ENCODE measurements at regions not wholly inside any gene's neighbourhood (a gene's known extent, or its start where the extent isn't known, plus 50 kb on each side); places are given as distances from the start of the nearest gene placed in this dataset.
"Not testable (repeated sequence)": the region's sequence is repeated elsewhere in the genome, so short reads cannot be mapped to it uniquely, and the experiment has no call there.

DNA sequence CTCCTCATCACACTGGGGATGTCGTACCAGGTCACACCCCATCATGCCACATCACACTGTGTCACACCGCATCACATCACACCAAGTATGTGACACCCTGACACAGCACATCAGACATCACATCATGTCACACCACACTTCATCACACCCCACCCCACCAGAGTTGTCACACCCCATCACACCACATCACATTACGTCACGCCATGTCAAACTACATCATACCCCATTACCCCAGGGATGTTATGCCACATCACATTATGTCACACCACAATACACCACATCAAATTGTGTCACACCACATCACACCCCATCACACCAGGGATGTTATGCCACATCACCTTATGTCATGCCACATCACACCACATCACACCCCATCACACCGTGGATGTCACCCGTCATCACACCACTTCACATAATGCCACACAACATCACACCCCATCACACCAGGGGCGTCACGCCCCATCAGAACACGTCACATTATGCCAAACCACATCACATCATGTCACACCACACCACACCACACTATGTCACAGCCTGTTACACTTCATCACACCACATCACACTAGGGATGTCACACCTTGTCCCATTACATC lies 133.6 kb downstream of the TMEM121 start:
- intact Hi-C loops (cut with DNase I), result no loop called here
- H3K4me1 ChIP-seq, result peaks cover 0 to 6% (median 0%) of the 10 kb centered on the region in 12 donors

DNA sequence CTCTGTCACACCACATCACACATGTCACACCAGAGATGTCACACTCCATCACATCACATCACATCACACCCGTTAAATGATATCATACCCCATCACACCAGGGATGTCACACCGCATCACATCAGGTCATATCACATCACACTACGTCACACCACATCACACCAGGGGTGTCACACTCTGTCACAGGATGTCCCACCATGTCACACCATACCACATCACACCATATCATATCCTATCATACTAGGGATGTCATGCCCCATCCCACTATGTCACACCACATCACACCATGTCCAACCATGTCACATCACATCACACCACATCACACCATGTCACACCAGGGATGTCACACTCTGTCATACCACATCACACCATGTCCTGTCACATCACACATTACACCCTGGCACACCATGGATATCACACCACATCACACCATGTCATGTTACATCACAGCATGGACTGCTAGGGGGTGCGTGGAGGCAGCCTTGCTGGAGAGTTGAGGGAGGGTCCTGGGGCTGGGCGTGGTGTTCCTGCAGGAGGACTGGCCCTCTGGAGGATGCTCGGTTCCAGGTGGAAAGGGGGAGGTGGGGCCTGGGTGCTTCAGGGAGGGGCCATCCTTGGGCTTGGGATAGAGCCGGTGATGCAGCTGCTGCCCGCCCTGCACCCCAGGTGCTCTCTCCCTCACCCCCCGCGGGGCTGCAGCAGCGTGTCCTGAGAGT lies 134.6 kb downstream of the TMEM121 start:
- TF ChIP-seq POLR2A (IDR thresholded peaks at IDR 0.05), result no peak
- TF ChIP-seq CTCF (IDR thresholded peaks at IDR 0.05), result no peak
- Histone ChIP-seq H3K36me3 (no peaks in the 10 kb centered on the region), H3K27me3 (no peaks in the 10 kb centered on the region), H3K9me3 (peaks cover 0 to 39% (median 12%) of the 10 kb centered on the region in 12 donors), H3K4me1 (peaks cover 0 to 6% (median 0%) of the 10 kb centered on the region in 12 donors), H3K4me3 (no peak overlapping the region), H3K27ac (no peak overlapping the region)
- intact Hi-C loops (cut with DNase I), result no loop called here
- DNase-seq, result no peak
- WGBS, 4 donors, result 71 to 88% (median 85%) methylated on average over 4 to 10 of the region's 11 CpGs
- ATAC-seq, result peak in 1 of 4 donors; percentile 18

More for the DNA sequence above, 133.6 kb downstream of the TMEM121 start:
- H3K27me3 ChIP-seq, result no peaks in the 10 kb centered on the region
- peaks cover 0 to 45% (median 12%) of the 10 kb centered on the region in 12 donors for H3K9me3 ChIP-seq
- DNase-seq, result no peak
- peak in 1 of 4 donors; percentile 39 for ATAC-seq
- TF ChIP-seq CTCF (IDR thresholded peaks at IDR 0.05) (no peak), POLR2A (IDR thresholded peaks at IDR 0.05) (no peak)
- no peak overlapping the region for H3K27ac ChIP-seq
- 88 to 92% (median 91%) methylated on average over 9 of the region's 9 CpGs for WGBS, 4 donors
- H3K36me3 ChIP-seq, result no peaks in the 10 kb centered on the region
- no peak overlapping the region for H3K4me3 ChIP-seq

GRCh38 chr14:105662043-105662442 lies 135.7 kb downstream of the TMEM121 start:
- H3K4me1 ChIP-seq; DNase-seq; intact Hi-C loops (cut with DNase I); ATAC-seq; H3K27ac ChIP-seq; H3K36me3 ChIP-seq; H3K4me3 ChIP-seq; H3K27me3 ChIP-seq: not testable (repeated sequence)
- 82 to 89% (median 88%) methylated on average over 11 of the region's 11 CpGs for WGBS, 4 donors
- H3K9me3 ChIP-seq, result peaks cover 0 to 33% (median 12%) of the 10 kb centered on the region in 12 donors

DNA sequence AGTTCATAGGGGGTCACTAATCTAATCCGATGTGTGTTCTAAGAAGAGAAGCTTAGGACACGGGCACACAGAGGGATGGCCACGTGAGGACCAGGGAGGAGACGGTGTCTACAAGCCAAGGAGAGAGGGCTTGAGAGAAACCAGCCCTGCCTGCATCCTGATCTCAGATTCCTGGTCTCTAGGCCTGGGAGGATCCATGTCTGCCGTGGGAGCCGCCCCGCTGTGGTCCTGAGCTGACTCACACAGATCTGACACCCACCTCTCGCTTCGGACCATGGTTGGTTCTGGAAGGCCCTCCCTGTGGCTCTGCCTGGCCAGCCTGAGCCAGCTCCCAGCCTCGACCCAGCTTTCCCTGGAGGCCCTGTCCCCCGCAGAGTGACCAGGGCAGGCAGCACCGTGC lies 136.2 kb downstream of the TMEM121 start:
- peaks cover 0 to 27% (median 12%) of the 10 kb centered on the region in 12 donors for H3K9me3 ChIP-seq
- DNase-seq; H3K4me3 ChIP-seq; intact Hi-C loops (cut with DNase I); H3K4me1 ChIP-seq; ATAC-seq; H3K27me3 ChIP-seq; H3K27ac ChIP-seq; H3K36me3 ChIP-seq: not testable (repeated sequence)
- WGBS, 4 donors, result 61 to 79% (median 71%) methylated on average over 4 to 9 of the region's 12 CpGs

GRCh38 chr14:105663323-105663722 lies 136.9 kb downstream of the TMEM121 start:
- ATAC-seq; H3K27ac ChIP-seq; H3K4me1 ChIP-seq; H3K36me3 ChIP-seq; H3K4me3 ChIP-seq; H3K27me3 ChIP-seq; DNase-seq; intact Hi-C loops (cut with DNase I): not testable (repeated sequence)
- peaks cover 0 to 20% (median 7%) of the 10 kb centered on the region in 12 donors for H3K9me3 ChIP-seq
- WGBS, 4 donors, result 40 to 76% (median 69%) methylated on average over 1 to 19 of the region's 23 CpGs

DNA sequence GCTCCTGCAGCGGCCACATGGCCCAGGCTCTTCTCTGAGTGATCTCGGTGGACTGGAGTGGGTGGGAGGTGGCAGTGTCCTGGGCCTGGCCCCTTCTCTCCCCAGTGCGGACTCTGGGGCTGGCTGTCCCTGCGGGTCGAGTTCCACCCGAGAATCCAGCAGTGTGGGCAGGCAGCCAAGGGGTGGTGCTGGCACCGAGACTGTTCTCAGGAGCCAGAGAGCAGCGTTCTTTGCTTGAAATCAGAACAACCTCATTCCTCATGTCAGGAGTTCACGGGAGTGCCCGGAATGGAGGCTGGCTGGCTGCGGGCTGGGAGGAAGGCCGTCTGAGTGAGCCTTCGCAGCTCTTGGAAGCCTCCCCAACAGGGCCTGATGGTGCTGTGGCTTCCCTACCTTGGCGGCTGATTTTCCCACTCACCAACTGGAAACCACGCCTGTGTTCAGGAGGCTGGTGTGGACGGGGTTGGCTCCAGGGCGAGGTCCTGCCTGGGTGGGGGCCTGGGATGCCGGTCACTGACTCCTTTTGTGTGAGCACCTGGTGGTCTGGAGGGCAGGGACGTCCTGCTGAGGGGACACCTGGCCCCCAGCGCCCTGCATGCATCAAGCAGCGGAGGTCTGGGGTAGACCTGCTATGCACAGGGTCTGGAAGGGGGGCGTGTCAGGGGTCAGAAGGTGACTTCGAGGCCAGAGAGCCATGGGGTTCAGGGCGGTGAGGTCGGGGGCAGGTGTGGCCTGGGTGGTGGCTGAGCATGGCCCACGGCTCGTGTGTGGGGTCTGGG lies 137.6 kb downstream of the TMEM121 start:
- H3K27me3 ChIP-seq; H3K4me3 ChIP-seq; ATAC-seq; intact Hi-C loops (cut with DNase I); H3K36me3 ChIP-seq; H3K4me1 ChIP-seq; H3K27ac ChIP-seq; DNase-seq: not testable (repeated sequence)
- WGBS, 4 donors, result 65 to 84% (median 74%) methylated on average over 11 to 24 of the region's 27 CpGs
- H3K9me3 ChIP-seq, result peaks cover 0 to 13% (median under 1%) of the 10 kb centered on the region in 12 donors

All from heart left ventricle (tissue), 16 donors.